GM12878 (cell line): ENCODE measurements at regions not wholly inside any gene's neighbourhood (a gene's known extent, or its start where the extent isn't known, plus 50 kb on each side); places are given as distances from the start of the nearest gene placed in this dataset.

Experiments
- ATAC-seq: fragments of 200-7000 bp; cut with Tn5 transposase; 3 replicates; pipeline ENCODE4 v1.9.1; 2020; ENCODE audit warnings: mild to moderate bottlenecking, moderate library complexity
- BruUV-seq: library from RNA; stranded (reverse); fragments of 400-500 nt; replicated peaks from 2 replicates; lab custom pipeline; 2021; lab: Mats Ljungman, UMichigan
- CTCF ChIA-PET: fragments of 300-600 bp; sonication (Branson Sonifier 250); formaldehyde crosslinking; extraction: SDS; loops from one replicate; lab custom pipeline; 2021; ENCODE audit warnings: inconsistent platforms; lab: Yijun Ruan, JAX
- POLR2A ChIA-PET: fragments of 350-600 bp; formaldehyde crosslinking; extraction: SDS; loops from one replicate; lab custom pipeline; 2021; ENCODE audit warnings: inconsistent platforms; lab: Charles Lee
- RAD21 ChIA-PET: fragments of 300-600 bp; sonication (Branson Sonifier 250); formaldehyde crosslinking; loops from one replicate; lab custom pipeline; 2023; ENCODE audit warnings: antibody characterized with exemption; ENCODE audit not compliant: unreplicated experiment; lab: Charles Lee
- SMC1A ChIA-PET: fragments of 300-600 bp; sonication (Branson Sonifier 250); formaldehyde crosslinking; loops from one replicate; lab custom pipeline; 2023; ENCODE audit not compliant: unreplicated experiment, uncharacterized antibody; lab: Charles Lee
- DNase-seq: peaks from one replicate; pipeline ENCODE4 v3.0.0-alpha.2; 2011; ENCODE audit warnings: low read depth, low spot score
- FAIRE-seq: peaks from 3 replicates; lab custom pipeline; 2011; peaks lifted over from hg19 to GRCh38; lab: Jason Lieb, UNC
- H2AFZ ChIP-seq: 2 replicates; pipeline ENCODE4 v1.6.0; 2011; ENCODE audit warnings: low read depth, low read length, control low read depth; ENCODE audit not compliant: control insufficient read depth
- H3K27ac ChIP-seq: 2 replicates; pipeline ENCODE4 v1.5.1; 2011; ENCODE audit warnings: control low read depth; ENCODE audit not compliant: control insufficient read depth, insufficient read depth
- H3K27me3 ChIP-seq, 2 experiments: replicated peaks in 1 of 2; 2 replicates each; pipeline versions ENCODE4 v1.6.0 to v1.6.1; 2011; ENCODE audit warnings: low read length in 1 of 2; ENCODE audit not compliant: control insufficient read depth in 2 of 2, insufficient read depth in 2 of 2
- H3K36me3 ChIP-seq, 2 experiments: 2 replicates each; pipeline ENCODE4 v1.5.1; 2011; ENCODE audit warnings: low read length in 1 of 2; ENCODE audit not compliant: control insufficient read depth in 2 of 2, insufficient read depth in 2 of 2
- H3K4me1 ChIP-seq: 2 replicates; pipeline ENCODE4 v1.6.1; 2011; ENCODE audit warnings: mild to moderate bottlenecking, low read length, moderate library complexity, mixed read lengths; ENCODE audit not compliant: control insufficient read depth, insufficient read depth
- H3K4me2 ChIP-seq: 2 replicates; pipeline ENCODE4 v1.6.0; 2011; ENCODE audit warnings: control low read depth; ENCODE audit not compliant: control insufficient read depth, insufficient read depth
- H3K4me3 ChIP-seq: fragments of 200-600 bp; sonication (generic); 2 replicates; pipeline ENCODE4 v1.5.1; 2016
- H3K79me2 ChIP-seq: 2 replicates; pipeline ENCODE4 v1.6.0; 2011; ENCODE audit warnings: low read length; ENCODE audit not compliant: control insufficient read depth, insufficient read depth
- H3K9ac ChIP-seq: 2 replicates; pipeline ENCODE4 v1.8.0; 2011; ENCODE audit warnings: low read length, control low read depth, mixed read lengths; ENCODE audit not compliant: control insufficient read depth, insufficient read depth
- H3K9me3 ChIP-seq: replicated peaks from 3 replicates; pipeline ENCODE4 v1.5.1; 2011; ENCODE audit warnings: mild to moderate bottlenecking, low read length; ENCODE audit not compliant: control insufficient read depth, insufficient read depth
- H4K20me1 ChIP-seq: 2 replicates; pipeline ENCODE4 v1.6.0; 2011; ENCODE audit not compliant: control insufficient read depth, insufficient read depth
- ATF2 ChIP-seq: IDR thresholded peaks from 2 replicates; pipeline ENCODE4 v1.6.1; 2012; ENCODE audit warnings: low read length, inconsistent platforms
- BCL3 ChIP-seq: IDR thresholded peaks from 2 replicates; pipeline ENCODE4 v1.6.1; 2011; ENCODE audit warnings: borderline replicate concordance, low read depth, mild to moderate bottlenecking, moderate library complexity, low read length; ENCODE audit not compliant: insufficient read depth, poor library complexity, severe bottlenecking
- CHD2 ChIP-seq: IDR thresholded peaks from 2 replicates; pipeline ENCODE4 v1.6.1; 2011; ENCODE audit warnings: low read depth, low read length, improper control_type of control experiment, borderline replicate concordance
- FOXM1 ChIP-seq: IDR thresholded peaks from 2 replicates; pipeline ENCODE4 v1.6.1; 2012; ENCODE audit warnings: low read depth, mild to moderate bottlenecking, inconsistent platforms, low read length, moderate library complexity
- IKZF1 ChIP-seq: fragments of 450-650 bp; conservative IDR thresholded peaks from 2 replicates; pipeline ENCODE4 v1.6.1; 2017; ENCODE audit warnings: antibody characterized with exemption, mild to moderate bottlenecking
- JUND ChIP-seq: IDR thresholded peaks from 2 replicates; pipeline ENCODE4 v1.6.1; 2012; ENCODE audit warnings: low read depth, mild to moderate bottlenecking, low read length, improper control_type of control experiment, moderate library complexity
- MEF2B ChIP-seq: fragments of 450-650 bp; IDR thresholded peaks from 2 replicates; pipeline ENCODE4 v1.6.1; 2018; ENCODE audit warnings: mild to moderate bottlenecking, moderate library complexity; ENCODE audit not compliant: partially characterized antibody, poor library complexity, severe bottlenecking
- MXI1 ChIP-seq: fragments of 150-350 bp; IDR thresholded peaks from 2 replicates; pipeline ENCODE4 v1.6.1; 2011; ENCODE audit warnings: low read depth, mild to moderate bottlenecking, inconsistent platforms, low read length, improper control_type of control experiment
- PML ChIP-seq: IDR thresholded peaks from 2 replicates; pipeline ENCODE4 v1.6.1; 2012; ENCODE audit warnings: low read length, inconsistent platforms
- POLR2AphosphoS5 ChIP-seq: IDR thresholded peaks from 2 replicates; pipeline ENCODE4 v1.6.1; 2011; ENCODE audit warnings: mild to moderate bottlenecking, low read length, inconsistent platforms
- TAF1 ChIP-seq: IDR thresholded peaks from 2 replicates; pipeline ENCODE4 v1.6.1; 2011; ENCODE audit warnings: mild to moderate bottlenecking, low read depth, low read length, borderline replicate concordance
- ZNF274 ChIP-seq: IDR thresholded peaks from one replicate; pipeline ENCODE4 v1.8.0; 2011; ENCODE audit not compliant: insufficient read length, insufficient read depth
- ZNF592 ChIP-seq: fragments of 450-650 bp; IDR thresholded peaks from 2 replicates; pipeline ENCODE4 v1.6.1; 2017; ENCODE audit warnings: mild to moderate bottlenecking, moderate library complexity
- WGBS: methylation state at CpG from one replicate; pipeline ENCODE4 v1.1.6; 2016; ENCODE audit warnings: low lambda C conversion rate; ENCODE audit not compliant: insufficient replicate concordance, insufficient coverage; ENCODE audit errors: missing lambda C conversion rate; 5-methylcytosine and 5-hydroxymethylcytosine counted together
- in situ Hi-C: fragments of 300-500 bp; cut with MboI; formaldehyde crosslinking; loops from 9 replicates; pipeline ENCODE4 v1.14.3; 2018; ENCODE audit warnings: mixed read lengths
- intact Hi-C: fragments of 100-400 bp; cut with micrococcal nuclease; formaldehyde crosslinking; loops from one replicate; pipeline ENCODE4 v1.14.2; 2022; ENCODE audit not compliant: unreplicated experiment

- TF ChIP-seq ATF2 (no peak), BCL3 (no peak), ZNF592 (no peak), MEF2B (no peak)
- TF ChIP-seq, all 136 proteins: peak for 0
Observed at GRCh38 chr6:1507251-1507650, 102.5 kb upstream of the FOXC1 start (continued).

GRCh38 chr6:1509241-1509640 is 100.5 kb upstream of the FOXC1 start:
- Histone ChIP-seq H3K36me3 (no peaks in the 10 kb centered on the region), H3K4me3 (no peak overlapping the region), H3K27me3 (no peaks in the 10 kb centered on the region; a peak in 1 of 4 replicates), H3K4me1 (no peaks in the 10 kb centered on the region), H2AFZ (no peak overlapping the region), H4K20me1 (no peaks in the 10 kb centered on the region), H3K27ac (no peak overlapping the region), H3K9me3 (no peaks in the 10 kb centered on the region; the same call in 1 of the 3 replicates), H3K79me2 (no peaks in the 10 kb centered on the region), H3K9ac (no peak overlapping the region), H3K4me2 (no peak overlapping the region)
- POLR2A ChIA-PET: no interaction called here
- ATAC-seq (no peak), DNase-seq (no peak), FAIRE-seq (no peak)
- intact Hi-C loops (no loop called here), in situ Hi-C loops (no loop called here)
- BruUV-seq: no TSS peak
- CTCF ChIA-PET: interaction anchor here (0.8 to 1.3 kb wide), 3 partner anchors 9 to 53 kb away, joined by 3 read pairs; no protein-coding TSS in a partner anchor
- RAD21 ChIA-PET: no interaction called here
- WGBS: 29% methylated on average over 4 of the region's 4 CpGs
- SMC1A ChIA-PET: no interaction called here
- TF ChIP-seq PML (no peak), CHD2 (no peak), JUND (no peak), ZNF274 (no peak), IKZF1 (no peak), FOXM1 (no peak), TAF1 (no peak), POLR2AphosphoS5 (no peak), MXI1 (no peak)
